RWPE2 (cell line): ENCODE measurements at regions not wholly inside any gene's neighbourhood (a gene's known extent, or its start where the extent isn't known, plus 50 kb on each side); places are given as distances from the start of the nearest gene placed in this dataset.
A peak's percentile ranks its signal among the peaks of the same experiment; 100 is the strongest.

Experiments used
- ATAC-seq: fragments of 200-7000 bp; cut with Tn5 transposase; 3 replicates; pipeline ENCODE4 v1.9.1; 2021; ENCODE audit warnings: low read depth
- DNase-seq: peaks from one replicate; pipeline ENCODE4 v3.0.0-alpha.2; 2020; ENCODE audit warnings: low spot score
- H3K27ac ChIP-seq: fragments of 450-650 bp; 2 replicates; pipeline ENCODE4 v1.5.1; 2017; ENCODE audit warnings: mild to moderate bottlenecking; ENCODE audit not compliant: poor library complexity, severe bottlenecking
- H3K27me3 ChIP-seq: fragments of 250-450 bp; sonication (Bioruptor Pico); 2 replicates; pipeline ENCODE4 v1.5.1; 2021; ENCODE audit warnings: mild to moderate bottlenecking, moderate library complexity; ENCODE audit not compliant: insufficient read depth, poor library complexity, severe bottlenecking
- H3K36me3 ChIP-seq: fragments of 250-450 bp; sonication (Bioruptor Pico); 2 replicates; pipeline ENCODE4 v1.5.1; 2020; ENCODE audit warnings: low read depth, mild to moderate bottlenecking, moderate library complexity
- H3K4me1 ChIP-seq: fragments of 250-450 bp; sonication (Bioruptor Pico); 2 replicates; pipeline ENCODE4 v1.5.1; 2021; ENCODE audit warnings: mild to moderate bottlenecking, moderate library complexity; ENCODE audit not compliant: insufficient read depth, poor library complexity, severe bottlenecking
- H3K4me3 ChIP-seq: fragments of 250-450 bp; sonication (Bioruptor Pico); 2 replicates; pipeline ENCODE4 v1.5.1; 2021; ENCODE audit warnings: mild to moderate bottlenecking, moderate library complexity; ENCODE audit not compliant: severe bottlenecking
- H3K9me3 ChIP-seq: fragments of 250-450 bp; sonication (Bioruptor Pico); 2 replicates; pipeline ENCODE4 v1.5.1; 2021; ENCODE audit warnings: mild to moderate bottlenecking, moderate library complexity; ENCODE audit not compliant: severe bottlenecking
- TF ChIP-seq, protein P1 (sequence below): fragments of 450-650 bp; IDR thresholded peaks from one replicate; pipeline ENCODE4 v1.5.1; 2017; ENCODE audit warnings: mild to moderate bottlenecking, moderate library complexity; ENCODE audit not compliant: poor library complexity, severe bottlenecking

GRCh38 chr12:111270239-111270638, 98.7 kb downstream of the PHETA1 start:
- DNase-seq (no peak), ATAC-seq (no peak)
- Histone ChIP-seq H3K4me3 (no peak overlapping the region), H3K27me3 (no peaks in the 10 kb centered on the region), H3K9me3 (no peaks in the 10 kb centered on the region), H3K36me3 (no peaks in the 10 kb centered on the region), H3K4me1 (no peaks in the 10 kb centered on the region), H3K27ac (no peak overlapping the region)
- TF ChIP-seq, protein P1, sequence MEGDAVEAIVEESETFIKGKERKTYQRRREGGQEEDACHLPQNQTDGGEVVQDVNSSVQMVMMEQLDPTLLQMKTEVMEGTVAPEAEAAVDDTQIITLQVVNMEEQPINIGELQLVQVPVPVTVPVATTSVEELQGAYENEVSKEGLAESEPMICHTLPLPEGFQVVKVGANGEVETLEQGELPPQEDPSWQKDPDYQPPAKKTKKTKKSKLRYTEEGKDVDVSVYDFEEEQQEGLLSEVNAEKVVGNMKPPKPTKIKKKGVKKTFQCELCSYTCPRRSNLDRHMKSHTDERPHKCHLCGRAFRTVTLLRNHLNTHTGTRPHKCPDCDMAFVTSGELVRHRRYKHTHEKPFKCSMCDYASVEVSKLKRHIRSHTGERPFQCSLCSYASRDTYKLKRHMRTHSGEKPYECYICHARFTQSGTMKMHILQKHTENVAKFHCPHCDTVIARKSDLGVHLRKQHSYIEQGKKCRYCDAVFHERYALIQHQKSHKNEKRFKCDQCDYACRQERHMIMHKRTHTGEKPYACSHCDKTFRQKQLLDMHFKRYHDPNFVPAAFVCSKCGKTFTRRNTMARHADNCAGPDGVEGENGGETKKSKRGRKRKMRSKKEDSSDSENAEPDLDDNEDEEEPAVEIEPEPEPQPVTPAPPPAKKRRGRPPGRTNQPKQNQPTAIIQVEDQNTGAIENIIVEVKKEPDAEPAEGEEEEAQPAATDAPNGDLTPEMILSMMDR = no peak

- ATAC-seq = no peak
Measured at GRCh38 chr12:111269718-111270117, 99.2 kb downstream of the PHETA1 start.

GRCh38 chr12:111268738-111269572, 99.9 kb downstream of the PHETA1 start:
- TF ChIP-seq, protein P1 = peak; percentile 62
- no peak for DNase-seq
- H3K36me3 ChIP-seq = no peaks in the 10 kb centered on the region

More at GRCh38 chr12:111269718-111270117, 99.2 kb downstream of the PHETA1 start:
- DNase-seq = no peak
- TF ChIP-seq, protein P1 = no peak
- Histone ChIP-seq H3K27me3 (no peaks in the 10 kb centered on the region), H3K27ac (no peak overlapping the region), H3K4me1 (no peaks in the 10 kb centered on the region), H3K4me3 (no peak overlapping the region), H3K9me3 (no peaks in the 10 kb centered on the region), H3K36me3 (no peaks in the 10 kb centered on the region)

DNA sequence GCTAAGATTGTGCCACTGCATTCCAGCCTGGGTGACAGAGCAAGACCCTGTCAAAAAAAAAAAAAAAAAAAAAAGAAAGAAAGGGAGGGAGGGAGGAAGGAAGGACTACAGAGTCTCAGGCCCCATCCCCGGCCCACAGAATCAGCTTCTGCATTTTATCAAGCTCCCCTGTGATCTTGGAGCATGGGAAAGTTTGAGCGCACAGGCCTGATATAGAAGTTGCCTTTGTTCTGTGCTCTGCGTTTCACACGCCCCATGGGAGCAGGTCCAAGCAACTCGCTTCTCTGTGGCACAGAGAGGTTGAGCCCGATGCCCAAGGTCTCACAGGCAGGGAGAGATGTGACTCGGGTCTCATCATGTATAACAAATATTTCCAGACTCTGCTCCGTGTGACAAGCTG, 101.8 kb downstream of the PHETA1 start:
- H3K4me1 ChIP-seq = no peaks in the 10 kb centered on the region
- no peak overlapping the region for H3K4me3 ChIP-seq
- no peaks in the 10 kb centered on the region for H3K27me3 ChIP-seq
- no peak overlapping the region for H3K27ac ChIP-seq
- no peak for DNase-seq
- ATAC-seq = no peak
- TF ChIP-seq, protein P1 = no peak
- H3K9me3 ChIP-seq = no peaks in the 10 kb centered on the region
- no peaks in the 10 kb centered on the region for H3K36me3 ChIP-seq

More at GRCh38 chr12:111268738-111269572, 99.9 kb downstream of the PHETA1 start:
- Histone ChIP-seq H3K27ac (no peak overlapping the region), H3K27me3 (no peaks in the 10 kb centered on the region), H3K4me3 (no peak overlapping the region), H3K4me1 (no peaks in the 10 kb centered on the region), H3K9me3 (no peaks in the 10 kb centered on the region)
- no peak for ATAC-seq
